Stomach (tissue), 8 donors: ENCODE measurements at regions not wholly inside any gene's neighbourhood (a gene's known extent, or its start where the extent isn't known, plus 50 kb on each side); places are given as distances from the start of the nearest gene placed in this dataset.

Source experiments
- DNase-seq, 2 donors: peaks; one replicate each; pipeline versions ENCODE4 v3.0.0 to v3.0.0-alpha.2; 2013 to 2019
- H3K27ac ChIP-seq, 5 donors: fragments of 200-600 bp in 4 of 5; sonication (generic) in 4 of 5; one replicate each; pipeline ENCODE4 v1.5.1; 2013 to 2019; ENCODE audit warnings: mild to moderate bottlenecking in 1 of 5, moderate library complexity in 1 of 5
- H3K27me3 ChIP-seq, 3 donors: fragments of 200-600 bp; sonication (generic); one replicate each; pipeline ENCODE4 v1.5.1; 2017 to 2019; ENCODE audit warnings: mixed run types in 1 of 3
- H3K36me3 ChIP-seq, 4 donors: fragments of 200-600 bp; sonication (generic); 1 replicate in 3 of 4; 2 replicates in 1 of 4; pipeline ENCODE4 v1.5.1; 2016 to 2019
- H3K4me1 ChIP-seq, 4 donors: fragments of 200-600 bp; sonication (generic); one replicate each; pipeline ENCODE4 v1.5.1; 2016 to 2019
- H3K4me3 ChIP-seq, 4 donors: fragments of 200-600 bp; sonication (generic) in 3 of 4; one replicate each; pipeline ENCODE4 v1.5.1; 2016 to 2019; ENCODE audit warnings: mild to moderate bottlenecking in 1 of 4
- H3K9me3 ChIP-seq, 4 donors: fragments of 200-600 bp; sonication (generic); one replicate each; pipeline ENCODE4 v1.5.1; 2016 to 2019
- CTCF ChIP-seq, 7 experiments: fragments of 450-650 bp in 4 of 7; fragments of 200-600 bp in 3 of 7; sonication (generic) in 3 of 7; IDR thresholded peaks; one replicate each; pipeline ENCODE4 v1.5.1; 2016 to 2019; ENCODE audit warnings: antibody characterized with exemption in 7 of 7, control low read depth in 2 of 7, mild to moderate bottlenecking in 1 of 7
- EP300 ChIP-seq: sonication (generic); formaldehyde crosslinking; IDR thresholded peaks from one replicate; pipeline ENCODE4 v1.6.1; 2017; ENCODE audit warnings: antibody characterized with exemption
- POLR2A ChIP-seq, 4 donors: fragments of 450-650 bp; IDR thresholded peaks; one replicate each; pipeline ENCODE4 v1.6.1; 2016; ENCODE audit warnings: antibody characterized with exemption in 4 of 4, control low read depth in 2 of 4, mild to moderate bottlenecking in 1 of 4, moderate library complexity in 1 of 4
- POLR2AphosphoS5 ChIP-seq, 3 donors: sonication (generic); formaldehyde crosslinking; IDR thresholded peaks; one replicate each; pipeline ENCODE4 v1.6.1; 2016; ENCODE audit warnings: antibody characterized with exemption in 3 of 3
- WGBS, 5 donors: extraction: QIAGEN DNeasy Blood & Tissue Kit in 3 of 5; methylation state at CpG; one replicate each; pipeline versions ENCODE4 v1.1.5 to v1.1.7; 2013 to 2018; 5-methylcytosine and 5-hydroxymethylcytosine counted together
- intact Hi-C: fragments of 100-400 bp; cut with DNase I; formaldehyde crosslinking; loops from one replicate; pipeline ENCODE4 v1.15.1; 2023; ENCODE audit warnings: low total_unique reads
- donor health status: healthy with polysubstance abuse.
- donor health status: Bipolar disorder and iron deficiency.
- donor health status: healthy.

- intact Hi-C loops, result no loop called here
- Histone ChIP-seq H3K9me3 (no peaks in the 10 kb centered on the region), H3K27me3 (no peaks in the 10 kb centered on the region), H3K36me3 (no peaks in the 10 kb centered on the region), H3K27ac (no peak overlapping the region), H3K4me1 (peaks cover 0 to 5% (median 2%) of the 10 kb centered on the region in 4 donors), H3K4me3 (no peak overlapping the region)
- TF ChIP-seq CTCF (IDR thresholded peaks at IDR 0.05), result no peak
- TF ChIP-seq POLR2AphosphoS5 (IDR thresholded peaks at IDR 0.05), result no peak
- TF ChIP-seq POLR2A (IDR thresholded peaks at IDR 0.05), result no peak
- TF ChIP-seq EP300, result no peak
- DNase-seq, result no peak
- 83 to 90% (median 85%) methylated on average over 6 of the region's 6 CpGs for WGBS, 5 donors
These were observed 425.4 kb upstream of the PSMD7 start for GRCh38 chr16:73871088-73871733.

- H3K27ac ChIP-seq, result no peak overlapping the region
- H3K4me3 ChIP-seq, result no peak overlapping the region
- H3K9me3 ChIP-seq, result no peaks in the 10 kb centered on the region
- 17 to 38% (median 24%) methylated on average over 3 of the region's 3 CpGs for WGBS, 5 donors
- TF ChIP-seq POLR2AphosphoS5 (IDR thresholded peaks at IDR 0.05) (no peak), CTCF (IDR thresholded peaks at IDR 0.05) (no peak), POLR2A (IDR thresholded peaks at IDR 0.05) (no peak), EP300 (no peak)
- H3K27me3 ChIP-seq, result no peaks in the 10 kb centered on the region
- H3K4me1 ChIP-seq, result peaks cover 0 to 5% (median 2%) of the 10 kb centered on the region in 4 donors
- intact Hi-C loops, result no loop called here
- no peak for DNase-seq
- no peaks in the 10 kb centered on the region for H3K36me3 ChIP-seq
These were observed 427.5 kb upstream of the PSMD7 start for GRCh38 chr16:73869126-73869525.

GRCh38 chr16:73864868-73865267 lies 431.7 kb upstream of the PSMD7 start:
- TF ChIP-seq EP300 (no peak), POLR2AphosphoS5 (IDR thresholded peaks at IDR 0.05) (no peak), POLR2A (IDR thresholded peaks at IDR 0.05) (no peak), CTCF (IDR thresholded peaks at IDR 0.05) (no peak)
- Histone ChIP-seq H3K9me3 (no peaks in the 10 kb centered on the region), H3K4me1 (peaks cover 0 to 4% (median 0%) of the 10 kb centered on the region in 4 donors), H3K36me3 (no peaks in the 10 kb centered on the region), H3K4me3 (no peak overlapping the region), H3K27ac (no peak overlapping the region), H3K27me3 (no peaks in the 10 kb centered on the region)
- DNase-seq, result no peak
- intact Hi-C loops, result no loop called here

- no peaks in the 10 kb centered on the region for H3K27me3 ChIP-seq
- H3K36me3 ChIP-seq, result no peaks in the 10 kb centered on the region
- no peak for DNase-seq
- intact Hi-C loops, result no loop called here
- H3K4me1 ChIP-seq, result no peaks in the 10 kb centered on the region
- H3K27ac ChIP-seq, result no peak overlapping the region
- 82 to 90% (median 84%) methylated on average over 2 of the region's 2 CpGs for WGBS, 5 donors
- no peak for TF ChIP-seq CTCF (IDR thresholded peaks at IDR 0.05)
- no peak for TF ChIP-seq POLR2A (IDR thresholded peaks at IDR 0.05)
- no peak for TF ChIP-seq POLR2AphosphoS5 (IDR thresholded peaks at IDR 0.05)
- no peak for TF ChIP-seq EP300
- H3K9me3 ChIP-seq, result peaks cover 0 to 6% (median 0%) of the 10 kb centered on the region in 4 donors
- no peak overlapping the region for H3K4me3 ChIP-seq
These were observed 438.3 kb upstream of the PSMD7 start for GRCh38 chr16:73858326-73858725.
